Nephron progenitor cell (in vitro differentiated cells): ENCODE measurements at regions not wholly inside any gene's neighbourhood (a gene's known extent, or its start where the extent isn't known, plus 50 kb on each side); places are given as distances from the start of the nearest gene placed in this dataset.
"Not testable (repeated sequence)": the region's sequence is repeated elsewhere in the genome, so short reads cannot be mapped to it uniquely, and the experiment has no call there.

Experiments
- DNase-seq: peaks from one replicate; pipeline ENCODE4 v3.0.0; 2021
- H3K27ac Mint-ChIP-seq: 2 replicates; pipeline ENCODE4 v1.8.0; 2021; ENCODE audit warnings: mild to moderate bottlenecking, moderate library complexity, mixed read lengths
- H3K27me3 Mint-ChIP-seq: 2 replicates; pipeline ENCODE4 v1.8.0; 2021; ENCODE audit warnings: mild to moderate bottlenecking, low read depth, mixed read lengths; ENCODE audit not compliant: poor library complexity
- H3K36me3 Mint-ChIP-seq: 2 replicates; pipeline ENCODE4 v1.8.0; 2021; ENCODE audit warnings: low read depth, mixed read lengths
- H3K4me1 Mint-ChIP-seq: 2 replicates; pipeline ENCODE4 v1.8.0; 2021; ENCODE audit warnings: mixed read lengths
- H3K4me3 Mint-ChIP-seq: 2 replicates; pipeline ENCODE4 v1.8.0; 2021; ENCODE audit warnings: mild to moderate bottlenecking, moderate library complexity, mixed read lengths
- H3K9me3 Mint-ChIP-seq: 2 replicates; pipeline ENCODE4 v1.8.0; 2021; ENCODE audit warnings: mild to moderate bottlenecking, moderate library complexity, mixed read lengths
- CTCF ChIP-seq: fragments of 200-600 bp; sonication (generic); IDR thresholded peaks from 2 replicates; pipeline ENCODE4 v1.5.0; 2021; ENCODE audit warnings: antibody characterized with exemption

- Mint-ChIP-seq H3K27me3 (peaks cover 7% of the 10 kb centered on the region), H3K36me3 (no peaks in the 10 kb centered on the region), H3K4me3 (no peak overlapping the region), H3K27ac (no peak overlapping the region), H3K4me1 (no peaks in the 10 kb centered on the region), H3K9me3 (no peaks in the 10 kb centered on the region)
- TF ChIP-seq CTCF: no peak
- DNase-seq: no peak
Measured at GRCh38 chr4:59700651-59701050, 1499.5 kb upstream of the ADGRL3 start.

GRCh38 chr4:59704616-59705015 is 1495.5 kb upstream of the ADGRL3 start:
- Mint-ChIP-seq H3K27ac (no peak overlapping the region), H3K36me3 (no peaks in the 10 kb centered on the region), H3K4me1 (no peaks in the 10 kb centered on the region), H3K9me3 (no peaks in the 10 kb centered on the region), H3K27me3 (peaks cover 4% of the 10 kb centered on the region), H3K4me3 (no peak overlapping the region)
- TF ChIP-seq CTCF: no peak
- no peak for DNase-seq

- Mint-ChIP-seq H3K4me1 (no peaks in the 10 kb centered on the region), H3K27me3 (no peaks in the 10 kb centered on the region), H3K27ac (no peak overlapping the region), H3K9me3 (no peaks in the 10 kb centered on the region), H3K4me3 (no peak overlapping the region), H3K36me3 (no peaks in the 10 kb centered on the region)
- DNase-seq: no peak
- TF ChIP-seq CTCF: no peak
Measured at GRCh38 chr4:59712470-59712869, 1487.7 kb upstream of the ADGRL3 start.

GRCh38 chr4:59724286-59724685 is 1475.8 kb upstream of the ADGRL3 start:
- not testable (repeated sequence) for H3K4me3 Mint-ChIP-seq, H3K4me1 Mint-ChIP-seq, H3K36me3 Mint-ChIP-seq, H3K27me3 Mint-ChIP-seq, H3K27ac Mint-ChIP-seq, DNase-seq
- H3K9me3 Mint-ChIP-seq: peaks cover 30% of the 10 kb centered on the region

- Mint-ChIP-seq H3K4me3 (no peak overlapping the region), H3K9me3 (peaks cover 16% of the 10 kb centered on the region), H3K36me3 (no peaks in the 10 kb centered on the region), H3K4me1 (no peaks in the 10 kb centered on the region), H3K27me3 (no peaks in the 10 kb centered on the region), H3K27ac (no peak overlapping the region)
- DNase-seq: no peak
- TF ChIP-seq CTCF: no peak
Measured at GRCh38 chr4:59727745-59728144, 1472.4 kb upstream of the ADGRL3 start.

- H3K36me3 Mint-ChIP-seq: no peaks in the 10 kb centered on the region
- H3K4me3 Mint-ChIP-seq: no peak overlapping the region
- DNase-seq: no peak
- no peaks in the 10 kb centered on the region for H3K4me1 Mint-ChIP-seq
- no peak for TF ChIP-seq CTCF
- peaks cover 11% of the 10 kb centered on the region for H3K9me3 Mint-ChIP-seq
- H3K27me3 Mint-ChIP-seq: no peaks in the 10 kb centered on the region
- no peak overlapping the region for H3K27ac Mint-ChIP-seq
Measured at GRCh38 chr4:59728496-59728895, 1471.6 kb upstream of the ADGRL3 start.
